IMR-90 (cell line): ENCODE measurements at regions not wholly inside any gene's neighbourhood (a gene's known extent, or its start where the extent isn't known, plus 50 kb on each side); places are given as distances from the start of the nearest gene placed in this dataset.

Experiments
- POLR2A ChIP-seq: IDR thresholded peaks from 2 replicates; pipeline ENCODE4 v1.6.1; 2012; ENCODE audit warnings: mild to moderate bottlenecking, low read depth, low read length
- TF ChIP-seq, protein P1 (sequence below): conservative IDR thresholded peaks from 2 replicates; pipeline ENCODE4 v1.5.1; 2012; ENCODE audit warnings: mild to moderate bottlenecking, low read depth, low read length, improper control_type of control experiment

DNA sequence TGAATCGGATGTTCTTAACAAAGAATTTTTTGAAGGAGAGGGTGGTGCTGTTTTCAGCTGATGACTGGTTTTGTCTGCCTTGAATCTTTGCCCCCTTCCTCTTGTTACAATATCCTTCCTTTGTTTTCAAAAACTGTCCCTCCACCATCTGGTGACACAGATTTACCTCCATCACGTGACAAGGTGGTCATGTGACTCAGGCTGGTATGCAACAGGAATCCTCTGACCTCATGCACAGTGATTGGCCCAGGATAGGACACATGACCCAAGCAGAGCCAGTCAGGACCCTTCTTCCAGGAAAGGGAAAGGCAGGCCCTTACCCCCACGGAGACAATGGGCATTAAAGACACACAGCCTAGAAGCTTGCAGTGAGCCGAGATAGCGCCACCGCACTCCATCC lies 84.7 kb upstream of the MC3R start:
- TF ChIP-seq, protein P1, sequence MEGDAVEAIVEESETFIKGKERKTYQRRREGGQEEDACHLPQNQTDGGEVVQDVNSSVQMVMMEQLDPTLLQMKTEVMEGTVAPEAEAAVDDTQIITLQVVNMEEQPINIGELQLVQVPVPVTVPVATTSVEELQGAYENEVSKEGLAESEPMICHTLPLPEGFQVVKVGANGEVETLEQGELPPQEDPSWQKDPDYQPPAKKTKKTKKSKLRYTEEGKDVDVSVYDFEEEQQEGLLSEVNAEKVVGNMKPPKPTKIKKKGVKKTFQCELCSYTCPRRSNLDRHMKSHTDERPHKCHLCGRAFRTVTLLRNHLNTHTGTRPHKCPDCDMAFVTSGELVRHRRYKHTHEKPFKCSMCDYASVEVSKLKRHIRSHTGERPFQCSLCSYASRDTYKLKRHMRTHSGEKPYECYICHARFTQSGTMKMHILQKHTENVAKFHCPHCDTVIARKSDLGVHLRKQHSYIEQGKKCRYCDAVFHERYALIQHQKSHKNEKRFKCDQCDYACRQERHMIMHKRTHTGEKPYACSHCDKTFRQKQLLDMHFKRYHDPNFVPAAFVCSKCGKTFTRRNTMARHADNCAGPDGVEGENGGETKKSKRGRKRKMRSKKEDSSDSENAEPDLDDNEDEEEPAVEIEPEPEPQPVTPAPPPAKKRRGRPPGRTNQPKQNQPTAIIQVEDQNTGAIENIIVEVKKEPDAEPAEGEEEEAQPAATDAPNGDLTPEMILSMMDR, result no peak
- TF ChIP-seq POLR2A, result no peak
